ENCODE measurements at regions not wholly inside any gene's neighbourhood (a gene's known extent, or its start where the extent isn't known, plus 50 kb on each side); places are given as distances from the start of the nearest gene placed in this dataset.
"Not testable (repeated sequence)": the region's sequence is repeated elsewhere in the genome, so short reads cannot be mapped to it uniquely, and the experiment has no call there.

DNA sequence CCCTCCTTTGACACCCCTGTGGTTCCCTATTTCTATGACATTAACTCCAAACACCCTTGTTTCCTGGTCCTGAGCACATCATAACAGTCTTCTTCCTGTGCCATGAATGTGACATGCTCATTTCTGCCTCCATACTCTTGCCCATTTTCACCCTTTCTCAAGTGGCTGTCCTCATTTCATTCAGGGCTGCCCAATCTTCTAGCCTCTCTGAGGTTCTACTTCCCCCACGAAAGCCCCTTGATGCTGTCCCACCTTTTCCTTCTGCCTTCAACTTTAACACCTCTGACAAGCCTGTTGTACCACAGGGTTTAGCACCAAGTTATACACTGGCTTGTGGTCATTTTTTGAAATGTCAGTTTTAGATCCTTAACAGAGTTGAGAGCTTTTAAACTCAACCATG lies 136.2 kb upstream of the BOD1L1 start:
- DNase-seq: no peak

DNA sequence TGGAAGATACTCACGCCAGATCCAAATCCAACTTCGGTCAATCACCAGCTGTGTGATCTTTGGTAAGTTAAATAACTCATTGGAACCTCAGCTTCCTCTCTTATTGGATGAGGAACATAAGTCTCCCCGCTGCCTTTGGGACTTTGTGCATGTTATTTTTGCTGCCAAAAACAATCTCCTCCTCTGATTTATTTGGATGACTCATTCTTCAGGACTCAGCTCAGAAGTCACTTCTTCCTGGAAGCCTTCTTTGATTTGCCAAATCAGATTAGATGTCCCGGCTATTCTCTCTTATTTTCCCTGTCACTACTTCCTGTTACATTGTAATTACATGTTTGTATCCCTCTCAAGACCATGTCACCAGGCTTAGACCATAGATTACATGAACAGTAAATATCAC lies 138.0 kb upstream of the BOD1L1 start:
- no peak for DNase-seq

DNA sequence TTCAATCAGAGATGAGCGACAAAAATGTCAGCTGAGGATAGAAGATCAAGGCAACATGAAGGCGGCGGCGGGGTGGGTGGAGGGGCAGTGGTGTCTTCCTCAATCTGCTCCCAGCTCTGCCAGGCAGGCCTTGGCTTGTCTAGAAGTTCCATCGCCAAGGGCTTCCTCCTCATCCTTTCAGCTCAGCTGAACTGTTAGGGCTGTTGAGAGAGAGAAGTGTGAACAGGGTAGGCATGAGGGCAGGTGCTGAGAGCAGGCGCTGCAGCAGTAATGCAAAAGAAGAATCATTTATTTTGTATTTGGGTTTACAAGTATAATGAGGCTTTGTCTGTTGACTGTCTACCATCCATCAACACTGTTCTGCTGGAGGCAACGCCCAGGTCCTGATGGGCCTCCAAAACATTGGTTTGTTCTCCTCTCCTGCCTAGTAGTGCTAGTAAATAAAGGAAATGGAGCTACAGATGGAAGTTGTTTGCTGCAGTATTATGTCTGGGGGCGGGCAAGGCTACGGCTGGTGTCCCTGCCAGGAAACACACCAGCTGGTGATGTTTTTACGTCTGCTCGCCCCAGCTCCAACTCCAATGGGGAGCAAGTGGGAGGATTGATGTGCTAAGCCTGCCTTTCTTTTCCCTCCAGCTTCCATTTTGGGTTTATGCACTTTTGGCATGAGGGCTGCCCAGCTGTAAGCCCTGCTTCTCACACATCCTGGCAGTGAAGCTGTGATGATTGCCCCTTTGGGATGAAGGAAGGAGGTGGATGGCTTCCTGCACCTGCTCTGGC lies 139.4 kb upstream of the BOD1L1 start:
- no peak for DNase-seq

DNA sequence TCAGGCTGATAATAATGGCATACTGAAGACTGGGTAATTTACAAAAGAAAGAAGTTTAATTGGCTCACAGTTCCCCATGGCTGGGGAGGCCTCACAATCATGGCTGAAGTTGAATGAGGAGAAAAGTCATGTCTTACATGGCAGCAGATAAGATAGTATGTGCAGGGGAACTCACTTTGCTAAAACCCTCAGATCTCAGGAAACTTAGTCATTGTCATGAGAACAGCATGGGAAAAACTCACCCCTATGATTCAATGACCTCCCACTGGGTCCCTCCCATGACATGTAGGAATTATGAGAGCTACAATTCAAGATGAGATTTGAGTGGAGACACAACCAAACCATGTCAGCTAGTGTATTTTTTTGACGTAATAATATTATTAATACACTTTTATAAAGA lies 149.8 kb upstream of the BOD1L1 start:
- no peak for DNase-seq

DNA sequence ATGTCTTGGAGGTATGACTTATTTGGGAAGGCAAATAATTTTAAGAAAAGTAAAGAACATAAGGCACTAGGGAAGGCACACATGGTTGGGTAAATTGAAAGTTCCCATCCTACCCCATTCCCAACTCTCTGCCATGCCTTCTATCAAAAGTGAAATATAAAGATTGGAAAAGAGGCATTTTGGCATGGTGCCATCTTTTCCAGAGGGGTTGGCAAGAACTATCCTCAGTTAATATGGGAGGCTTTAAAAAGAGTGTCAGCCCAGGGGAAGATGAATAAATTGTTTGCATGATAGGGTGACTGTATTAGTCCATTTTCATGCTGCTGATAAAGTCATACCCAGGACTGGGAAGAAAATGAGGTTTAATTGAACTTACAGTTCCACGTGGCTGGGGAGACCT lies 150.8 kb upstream of the BOD1L1 start:
- no peak for DNase-seq

DNA sequence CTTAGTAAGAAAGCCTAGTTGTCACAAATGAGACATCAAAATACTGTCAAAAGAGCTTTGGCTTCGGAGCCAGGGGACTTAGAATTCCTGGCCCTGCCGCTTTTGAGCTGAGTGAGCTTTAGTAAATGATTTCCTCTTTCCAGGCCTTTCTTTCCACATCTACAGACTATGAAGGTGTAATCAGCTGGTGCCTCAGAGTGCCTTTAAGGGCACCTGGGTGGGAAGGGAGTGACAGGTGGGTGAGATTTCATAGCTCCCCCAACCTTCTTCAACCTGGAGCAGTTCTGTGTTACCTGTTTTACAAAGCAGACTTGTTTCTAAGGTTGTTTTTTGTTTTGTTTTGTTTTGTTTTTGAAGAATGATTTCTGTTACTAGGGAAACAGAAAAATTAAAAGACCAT lies 154.7 kb upstream of the BOD1L1 start:
- no peak for DNase-seq

DNA sequence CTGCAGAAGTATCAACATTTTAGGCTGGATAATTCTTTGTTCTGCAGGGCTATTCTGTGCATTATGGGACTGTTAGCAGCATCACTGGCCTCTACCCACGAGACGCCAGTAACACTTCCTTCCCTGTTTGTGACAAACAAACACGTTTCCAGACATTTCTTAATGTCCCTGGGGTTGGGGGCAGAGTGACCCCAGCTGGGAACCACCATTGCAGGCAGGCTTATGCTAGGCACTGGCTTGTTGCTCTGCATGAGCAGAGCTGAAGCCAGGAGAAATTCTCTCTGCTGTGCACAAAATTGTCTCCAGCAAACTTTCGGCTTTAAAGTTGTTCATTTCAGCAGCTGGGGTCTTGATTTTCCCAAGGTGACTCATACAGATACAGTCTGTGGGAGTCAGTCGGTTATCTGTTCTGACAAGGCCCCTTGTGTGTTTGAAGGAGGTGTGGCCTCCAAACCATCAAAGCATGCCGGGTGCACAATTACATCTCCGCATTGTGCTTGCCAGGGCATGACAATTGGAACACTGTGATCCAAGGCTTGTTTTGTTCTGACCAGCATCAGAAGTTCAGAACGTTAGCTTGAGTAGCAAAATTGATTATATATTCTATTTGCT lies 156.4 kb upstream of the BOD1L1 start:
- DNase-seq: no peak

DNA sequence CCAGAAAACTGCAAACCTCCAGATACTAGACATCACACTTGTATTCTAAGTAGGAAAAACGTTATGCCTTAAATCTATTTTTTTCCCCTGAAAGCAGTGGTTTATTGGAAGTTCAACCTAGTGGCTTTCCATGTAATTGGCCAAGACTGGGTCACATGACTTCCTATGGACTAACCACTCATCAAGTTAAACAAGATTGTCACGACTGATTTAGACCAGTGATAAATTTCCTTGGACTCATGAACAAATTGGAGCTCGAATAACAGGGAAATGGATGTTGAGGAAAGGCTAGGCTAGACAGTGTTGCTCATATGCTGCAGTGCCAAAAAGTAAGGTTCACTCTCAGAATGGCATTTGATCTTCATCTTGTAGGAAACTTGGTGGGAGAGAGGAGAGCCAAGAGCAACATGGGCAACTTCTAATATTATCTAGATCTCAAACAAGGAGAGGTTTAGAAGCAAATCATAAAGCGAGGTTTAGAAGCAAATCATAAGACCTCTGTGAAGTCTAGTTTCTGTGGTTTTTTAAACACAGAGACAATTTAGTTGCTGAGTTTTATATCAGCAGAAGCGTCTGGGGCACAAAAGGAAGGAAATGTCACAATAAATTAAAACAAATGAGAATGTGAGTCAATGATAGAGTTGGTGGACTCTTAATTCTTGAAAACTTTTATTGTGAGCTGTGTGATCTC lies 165.6 kb upstream of the BOD1L1 start:
- no peak for DNase-seq

DNA sequence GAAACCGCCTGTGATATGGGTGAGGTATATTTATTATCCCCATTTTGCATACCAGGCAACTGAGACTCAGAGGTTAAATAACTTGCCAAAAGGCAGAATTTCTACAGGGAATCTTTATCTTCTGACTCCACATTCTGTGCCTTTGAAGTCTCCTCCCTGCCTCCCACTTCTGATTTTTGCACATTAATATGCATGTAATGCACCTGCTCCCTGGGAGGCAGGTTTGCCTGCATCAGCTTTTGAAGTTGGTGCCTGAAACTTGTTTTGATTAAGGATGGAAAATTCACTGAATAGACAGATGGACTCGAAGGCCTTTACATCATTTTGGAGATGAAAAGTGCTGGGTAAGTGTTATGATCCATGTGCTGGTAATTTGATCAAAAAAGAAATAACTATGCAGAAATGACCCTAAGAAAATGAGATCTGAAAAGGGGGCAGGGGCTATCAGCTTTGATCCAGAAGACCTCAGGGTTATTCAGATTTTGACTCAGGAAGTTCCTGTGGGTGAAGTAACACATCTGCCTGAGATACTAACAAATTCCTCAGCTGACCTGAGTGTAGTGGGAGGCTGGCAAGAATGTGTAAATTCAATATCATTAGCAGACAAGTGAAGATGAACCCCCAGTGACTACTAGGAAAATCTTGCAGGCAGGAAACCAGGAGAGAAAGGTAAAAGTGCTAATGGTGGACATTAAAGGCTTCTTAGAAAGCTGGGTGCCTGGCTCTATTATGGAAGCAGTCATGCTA lies 167.5 kb upstream of the BOD1L1 start:
- no peak for DNase-seq

DNA sequence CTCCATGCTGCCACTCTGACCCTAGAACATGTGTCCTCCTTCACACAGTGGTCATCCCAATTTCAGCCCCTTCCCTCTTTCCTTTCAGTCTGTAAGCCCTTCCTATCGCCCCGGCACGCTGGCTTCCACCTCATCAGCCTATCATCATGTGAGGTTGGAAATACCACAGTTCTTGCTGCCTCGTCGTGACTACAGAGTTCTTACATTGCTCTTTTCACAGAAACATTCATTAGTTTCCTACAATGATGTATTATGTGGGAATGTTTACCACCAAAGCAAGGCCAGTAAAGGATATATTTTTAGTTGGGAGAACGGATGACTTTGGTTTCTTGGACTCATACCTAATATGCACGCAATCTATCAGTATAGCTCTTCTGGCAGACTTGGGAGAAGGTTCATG lies 169.5 kb upstream of the BOD1L1 start:
- DNase-seq: no peak

DNA sequence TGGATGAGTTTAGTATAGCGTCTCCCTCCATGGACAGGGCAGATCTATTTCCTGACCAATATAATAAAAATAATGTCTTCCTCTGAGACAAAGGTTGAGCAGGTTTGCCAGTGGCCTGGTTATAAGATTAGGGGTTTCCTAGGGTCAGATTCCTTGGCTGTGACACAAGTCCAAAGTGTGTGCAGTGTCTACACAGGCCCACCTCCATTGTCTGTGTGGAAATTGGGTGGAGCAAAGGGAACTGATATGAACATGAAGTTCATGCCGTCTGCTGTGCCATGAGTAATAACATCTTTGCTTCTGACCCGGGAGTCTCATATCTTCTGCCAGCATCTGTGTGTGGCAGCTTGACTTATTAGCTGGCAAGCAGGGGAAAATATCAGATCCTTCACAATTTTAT lies 187.7 kb upstream of the BOD1L1 start:
- no peak for DNase-seq

DNA sequence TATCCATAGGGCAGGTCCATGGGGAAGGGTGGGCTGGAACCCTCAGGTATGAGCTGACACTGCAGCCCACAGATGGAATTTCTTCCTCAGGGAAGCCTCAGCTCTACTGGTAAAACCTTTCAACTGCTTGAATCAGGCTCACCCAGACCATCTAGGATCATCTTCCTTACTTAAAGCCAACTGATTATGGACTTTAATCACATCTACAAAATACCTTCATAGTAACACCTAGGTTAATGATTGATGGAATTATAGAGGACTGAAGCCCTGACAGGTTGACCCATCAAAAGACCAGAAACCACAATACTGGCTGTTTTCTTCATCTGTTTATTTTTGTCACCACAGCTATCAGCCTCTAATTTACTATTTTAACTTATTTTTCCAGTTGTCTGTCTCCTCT lies 188.9 kb upstream of the BOD1L1 start:
- no peak for DNase-seq

DNA sequence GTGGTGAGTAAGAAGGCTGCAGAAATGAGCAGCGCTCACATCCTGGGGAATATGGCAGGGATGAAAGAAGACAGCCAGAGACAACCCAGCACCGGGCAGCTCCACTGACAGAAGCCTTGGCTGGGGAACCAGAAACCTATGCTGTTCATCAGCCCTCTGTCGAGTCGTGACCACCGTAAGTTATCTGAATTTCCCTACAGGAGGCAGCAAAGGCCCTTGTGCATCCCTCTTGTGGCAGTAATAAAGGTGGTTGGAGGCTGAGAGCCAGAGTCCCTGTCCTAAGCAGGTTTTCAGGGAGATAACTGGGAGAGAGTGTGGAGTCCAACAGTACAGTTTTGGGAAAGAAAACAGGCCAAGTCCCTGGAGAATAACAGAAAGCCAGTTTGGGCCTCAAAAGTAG lies 194.0 kb upstream of the BOD1L1 start:
- DNase-seq: no peak

DNA sequence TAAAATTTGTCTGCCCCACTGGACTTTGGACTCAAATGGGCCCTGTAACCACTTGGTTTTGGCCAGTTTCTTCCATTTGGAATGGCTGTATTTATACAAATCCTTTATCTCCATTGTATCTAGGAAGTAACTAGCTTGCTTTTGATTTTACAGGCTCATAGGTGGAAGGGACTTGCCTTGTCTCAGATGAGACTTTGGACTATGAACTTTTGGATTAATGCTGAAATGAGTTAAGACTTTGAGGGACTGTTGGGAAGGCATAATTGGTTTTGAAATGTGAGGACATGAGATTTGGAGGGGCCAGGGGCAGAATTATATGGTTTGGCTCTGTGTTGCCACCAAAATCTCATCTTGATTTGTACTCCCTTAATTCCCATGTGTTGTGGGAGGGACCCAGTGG lies 198.3 kb upstream of the BOD1L1 start:
- DNase-seq: not testable (repeated sequence)

DNA sequence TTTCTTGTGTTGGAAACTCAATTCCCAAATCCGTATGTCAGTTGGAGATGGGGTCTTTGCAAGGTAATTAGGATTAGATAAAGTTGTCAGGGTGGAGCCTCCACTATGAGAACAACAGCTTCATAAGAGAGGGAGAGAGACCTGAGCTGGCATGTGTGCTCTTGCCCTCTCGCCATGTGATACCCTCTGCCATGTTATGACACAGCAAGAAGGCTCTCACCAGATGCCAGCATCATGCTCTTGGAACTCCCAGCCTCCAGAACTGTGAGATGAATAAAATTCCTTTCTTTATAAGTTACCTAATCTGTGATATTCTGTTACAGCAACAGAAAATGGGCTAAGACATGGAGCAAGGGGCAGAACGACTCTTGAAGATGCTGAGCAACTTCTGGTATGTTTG lies 201.9 kb upstream of the BOD1L1 start:
- DNase-seq: no peak

DNA sequence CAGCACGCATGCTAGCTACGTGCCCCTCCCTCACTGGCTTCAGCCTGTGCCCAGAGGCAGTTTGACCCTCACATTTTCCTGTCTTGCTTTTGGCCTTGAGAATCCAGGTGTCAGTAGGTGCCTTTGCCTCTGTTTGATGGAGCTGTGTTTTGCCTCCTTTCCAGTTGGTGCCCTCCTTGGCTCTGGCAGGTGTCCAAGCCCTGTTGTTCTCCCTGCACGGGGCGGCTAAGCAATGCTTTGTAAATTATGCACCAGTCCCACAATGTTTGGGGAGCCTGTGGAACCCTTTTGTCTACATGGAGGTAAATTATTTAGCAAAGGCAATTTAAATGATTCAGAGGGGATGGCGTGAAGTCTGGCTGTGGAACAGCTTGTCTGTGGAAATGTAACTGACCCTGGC lies 202.9 kb upstream of the BOD1L1 start:
- DNase-seq: no peak

DNA sequence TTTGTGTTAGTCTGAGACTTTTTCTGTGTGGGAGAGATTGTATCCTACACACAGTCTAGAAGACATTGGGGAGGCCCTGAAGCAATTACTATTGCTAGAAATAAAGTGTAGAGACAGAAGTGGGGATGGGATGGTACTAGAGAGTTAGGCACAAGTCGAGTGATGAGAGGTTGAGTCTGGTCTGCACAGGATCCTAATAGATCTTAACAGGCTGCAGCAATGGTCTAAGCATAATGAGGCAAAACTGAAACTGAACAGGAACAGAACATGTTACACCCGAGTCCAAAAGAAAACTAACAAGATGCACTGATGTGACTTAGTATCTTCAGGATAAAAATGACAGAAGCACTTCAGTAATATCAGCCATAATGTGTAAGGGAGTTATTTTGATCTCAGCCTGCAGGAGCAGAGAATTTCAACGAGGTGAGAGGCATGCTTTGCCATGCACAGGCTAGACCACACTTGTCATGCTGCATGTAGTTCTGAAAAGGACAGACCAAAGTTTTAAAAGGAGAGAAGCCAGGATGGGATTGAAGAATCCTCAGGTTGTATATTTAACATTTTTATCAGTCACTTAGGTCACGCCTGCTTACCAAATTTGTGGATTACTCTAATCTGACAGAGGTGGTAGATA lies 205.8 kb upstream of the BOD1L1 start:
- DNase-seq: no peak

DNA sequence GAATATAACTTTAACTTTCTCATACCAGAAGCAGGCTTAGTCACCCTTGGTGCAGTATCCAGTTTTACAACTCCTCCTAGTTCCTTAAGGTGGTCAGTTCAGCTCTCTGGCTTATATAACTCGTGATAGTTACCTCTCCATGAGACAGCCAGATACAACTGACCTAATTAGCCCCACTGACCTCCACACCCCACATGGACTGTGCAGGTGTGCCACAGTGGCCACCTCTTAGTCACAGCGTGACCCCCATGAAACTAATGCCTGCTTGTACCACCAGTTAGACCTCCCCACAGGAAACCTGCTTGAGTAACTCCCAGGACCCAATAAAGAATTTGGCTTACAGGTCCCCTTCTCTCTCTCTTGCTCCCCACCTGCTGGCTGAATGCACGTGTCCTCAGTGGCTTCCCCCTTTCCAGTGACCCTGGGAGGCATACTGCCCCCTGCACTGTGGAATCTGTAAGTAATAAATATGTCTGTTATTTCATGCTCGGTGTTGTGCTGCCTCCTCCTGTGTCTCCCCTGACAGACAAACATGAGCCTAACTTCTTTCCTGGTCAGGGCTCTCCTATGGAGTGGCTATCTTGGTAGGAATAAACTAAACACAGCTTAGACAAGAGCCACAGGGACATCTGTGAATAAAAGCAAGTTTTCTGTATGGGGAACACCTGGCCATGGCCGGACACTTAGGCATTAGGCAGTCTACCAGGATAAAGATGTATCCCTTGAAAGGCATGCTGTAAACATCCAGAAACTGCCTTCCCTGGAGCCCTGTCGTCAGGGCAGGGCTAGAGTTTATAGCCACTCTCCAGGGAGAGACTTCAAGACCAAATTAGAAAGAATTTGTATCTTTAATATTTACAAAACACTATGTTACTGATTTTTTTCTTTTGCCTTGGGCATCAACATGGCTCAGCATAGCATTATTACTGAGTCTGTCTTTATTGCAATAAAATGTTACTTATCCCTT lies 209.7 kb upstream of the BOD1L1 start:
- DNase-seq: no peak

DNA sequence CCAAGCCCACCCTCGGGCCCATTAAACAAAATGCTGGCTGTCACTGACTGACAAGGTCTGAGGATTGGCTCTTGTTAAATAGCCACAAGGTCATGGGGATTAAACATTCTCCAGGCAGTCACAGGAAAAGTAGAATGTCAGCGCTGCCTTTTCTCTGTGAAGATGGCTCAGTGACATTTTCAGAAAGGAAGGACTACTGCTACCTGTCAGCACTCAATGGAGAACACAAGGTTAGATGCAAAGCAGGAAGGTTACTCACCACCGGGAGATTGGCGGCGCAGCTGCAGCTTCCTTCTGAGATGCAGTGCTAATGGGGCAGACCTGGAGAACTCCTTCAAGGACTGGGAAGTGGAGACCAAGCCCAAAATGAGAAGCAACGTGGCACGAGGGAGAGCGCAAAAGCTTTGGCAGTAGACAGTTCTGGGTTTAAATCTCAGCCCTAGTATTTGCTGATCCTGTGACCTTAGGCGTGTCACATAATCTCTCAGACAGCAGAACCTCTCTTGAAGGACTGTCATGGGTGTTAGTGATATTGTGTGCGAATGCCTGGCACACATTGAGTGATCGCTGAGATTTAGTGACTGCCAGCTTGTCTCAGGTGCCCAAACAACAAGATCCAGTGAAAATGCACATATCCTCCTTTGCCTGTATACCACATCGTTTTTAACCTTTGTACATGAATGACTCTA lies 213.1 kb upstream of the BOD1L1 start:
- no peak for DNase-seq

DNA sequence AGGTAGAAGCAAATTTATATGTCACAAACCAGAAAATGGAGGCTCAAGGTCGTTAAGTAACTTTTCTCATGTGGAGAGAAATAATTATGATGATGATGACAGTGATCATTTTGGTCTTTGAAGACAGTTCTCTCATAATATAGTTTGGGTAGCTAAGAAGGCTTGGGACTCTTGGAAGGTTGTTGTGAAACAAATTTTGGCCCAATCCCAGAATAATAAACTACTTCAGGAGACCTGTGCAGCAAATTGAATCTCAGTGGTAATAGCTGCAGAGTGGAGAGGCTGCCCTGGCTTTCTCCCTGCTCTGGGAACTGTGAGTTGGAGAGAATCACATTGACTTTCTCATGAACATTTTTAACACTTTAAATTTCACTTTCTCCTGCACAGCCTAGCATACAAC lies 217.2 kb upstream of the BOD1L1 start:
- DNase-seq: no peak

DNA sequence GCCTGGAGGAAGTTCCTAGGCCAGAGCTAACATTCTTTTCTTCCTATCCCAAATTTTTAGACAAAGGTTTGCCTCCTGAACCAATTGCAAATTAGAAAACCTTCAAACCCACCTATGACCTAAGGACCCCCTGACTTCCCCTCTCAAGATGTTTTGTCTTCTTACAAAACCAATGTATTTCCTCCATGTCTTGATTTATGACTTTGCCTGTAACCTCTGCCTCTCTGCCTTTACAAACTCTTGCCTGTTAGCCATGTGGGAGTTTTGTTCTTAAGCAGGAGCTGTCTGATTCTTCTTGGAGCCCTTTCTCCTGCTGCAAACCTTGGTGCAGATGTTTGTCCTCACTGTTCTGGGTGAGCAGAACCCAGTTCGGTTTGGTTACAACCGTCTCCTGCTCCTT lies 222.3 kb upstream of the BOD1L1 start:
- DNase-seq: no peak

Measured in activated CD4-positive, alpha-beta T cell treated with anti-CD3 and anti-CD28 coated beads, Interleukin-2, amount 50 U/mL, for 48 hours (primary cell).